Glutamatergic neuron (in vitro differentiated cells): ENCODE measurements at regions not wholly inside any gene's neighbourhood (a gene's known extent, or its start where the extent isn't known, plus 50 kb on each side); places are given as distances from the start of the nearest gene placed in this dataset.

ENCODE experiments used
- DNase-seq: peaks from one replicate; pipeline ENCODE4 v3.0.0; 2022
- H3K27ac Mint-ChIP-seq: one replicate; pipeline ENCODE4 v1.8.0; 2020; ENCODE audit warnings: mild to moderate bottlenecking, mixed read lengths, inconsistent platforms; ENCODE audit not compliant: unreplicated experiment
- H3K27me3 Mint-ChIP-seq: one replicate; pipeline ENCODE4 v1.8.0; 2020; ENCODE audit warnings: mild to moderate bottlenecking, moderate library complexity, mixed read lengths, inconsistent platforms; ENCODE audit not compliant: unreplicated experiment
- H3K36me3 Mint-ChIP-seq: one replicate; pipeline ENCODE4 v1.8.0; 2020; ENCODE audit warnings: mild to moderate bottlenecking, mixed read lengths, inconsistent platforms; ENCODE audit not compliant: unreplicated experiment
- H3K4me1 Mint-ChIP-seq: one replicate; pipeline ENCODE4 v1.8.0; 2020; ENCODE audit warnings: mild to moderate bottlenecking, low read depth, mixed read lengths, inconsistent platforms; ENCODE audit not compliant: unreplicated experiment
- H3K4me3 Mint-ChIP-seq: one replicate; pipeline ENCODE4 v1.8.0; 2020; ENCODE audit warnings: mild to moderate bottlenecking, mixed read lengths, inconsistent platforms; ENCODE audit not compliant: unreplicated experiment
- H3K9me3 Mint-ChIP-seq: one replicate; pipeline ENCODE4 v1.8.0; 2020; ENCODE audit warnings: mild to moderate bottlenecking, moderate library complexity, mixed read lengths, inconsistent platforms; ENCODE audit not compliant: unreplicated experiment
- TF ChIP-seq, protein P1 (sequence below): fragments of 200-600 bp; sonication (generic); IDR thresholded peaks from one replicate; pipeline ENCODE4 v1.5.0; 2021; ENCODE audit not compliant: partially characterized antibody, unreplicated experiment

DNA sequence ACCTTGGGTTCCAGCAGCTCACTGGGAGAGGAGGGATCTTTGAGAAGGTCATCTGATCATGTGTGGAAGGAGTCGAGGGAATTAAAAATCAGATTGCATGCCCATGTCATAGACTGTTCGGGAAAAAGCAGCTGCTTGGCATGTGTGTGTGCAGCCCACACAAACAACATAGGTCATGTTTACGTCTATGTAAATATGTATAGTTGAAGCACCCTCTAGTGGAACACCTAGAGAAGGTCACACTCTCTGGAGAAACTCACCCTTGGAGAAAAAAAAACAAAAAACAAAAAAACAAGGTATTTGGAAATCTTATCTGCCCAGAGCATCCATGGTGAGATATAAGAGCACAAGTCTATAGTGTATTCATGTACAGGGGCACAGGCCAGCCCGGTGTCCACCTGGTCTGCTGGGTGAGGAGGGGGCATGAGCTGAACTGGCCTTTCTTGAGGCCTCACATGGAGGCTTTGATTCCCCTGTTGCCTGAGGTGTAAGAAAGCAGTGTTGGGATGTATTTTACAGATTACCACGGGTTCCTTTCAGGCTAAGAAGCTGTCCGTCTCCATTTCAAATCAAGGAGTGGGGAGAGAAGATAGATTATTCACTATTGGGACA is 98.0 kb downstream of the NPY start:
- Mint-ChIP-seq H3K27ac (no peak overlapping the region), H3K27me3 (no peaks in the 10 kb centered on the region), H3K4me3 (no peak overlapping the region), H3K4me1 (peaks cover 3% of the 10 kb centered on the region), H3K9me3 (no peaks in the 10 kb centered on the region), H3K36me3 (no peaks in the 10 kb centered on the region)
- DNase-seq: no peak
- TF ChIP-seq, protein P1, sequence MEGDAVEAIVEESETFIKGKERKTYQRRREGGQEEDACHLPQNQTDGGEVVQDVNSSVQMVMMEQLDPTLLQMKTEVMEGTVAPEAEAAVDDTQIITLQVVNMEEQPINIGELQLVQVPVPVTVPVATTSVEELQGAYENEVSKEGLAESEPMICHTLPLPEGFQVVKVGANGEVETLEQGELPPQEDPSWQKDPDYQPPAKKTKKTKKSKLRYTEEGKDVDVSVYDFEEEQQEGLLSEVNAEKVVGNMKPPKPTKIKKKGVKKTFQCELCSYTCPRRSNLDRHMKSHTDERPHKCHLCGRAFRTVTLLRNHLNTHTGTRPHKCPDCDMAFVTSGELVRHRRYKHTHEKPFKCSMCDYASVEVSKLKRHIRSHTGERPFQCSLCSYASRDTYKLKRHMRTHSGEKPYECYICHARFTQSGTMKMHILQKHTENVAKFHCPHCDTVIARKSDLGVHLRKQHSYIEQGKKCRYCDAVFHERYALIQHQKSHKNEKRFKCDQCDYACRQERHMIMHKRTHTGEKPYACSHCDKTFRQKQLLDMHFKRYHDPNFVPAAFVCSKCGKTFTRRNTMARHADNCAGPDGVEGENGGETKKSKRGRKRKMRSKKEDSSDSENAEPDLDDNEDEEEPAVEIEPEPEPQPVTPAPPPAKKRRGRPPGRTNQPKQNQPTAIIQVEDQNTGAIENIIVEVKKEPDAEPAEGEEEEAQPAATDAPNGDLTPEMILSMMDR: peak; percentile 71

DNA sequence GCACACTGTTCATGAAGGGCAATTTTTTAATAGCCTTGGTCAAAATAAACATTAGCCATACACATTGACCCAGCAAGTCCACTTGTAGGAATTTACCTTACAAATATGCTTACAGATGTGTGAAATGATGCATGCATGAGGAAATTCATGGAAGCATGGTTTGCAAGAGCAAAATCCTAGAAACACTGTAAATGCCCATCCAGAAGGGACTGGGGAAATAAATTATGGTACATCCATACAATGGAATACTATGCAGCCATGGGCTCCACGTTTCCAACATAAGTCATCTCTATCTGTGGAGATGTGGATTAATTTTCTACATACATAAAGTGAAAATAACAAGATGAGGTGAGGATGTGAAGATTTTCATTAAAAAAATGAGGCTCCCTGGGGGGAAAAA is 99.1 kb downstream of the NPY start:
- TF ChIP-seq, protein P1: no peak
- Mint-ChIP-seq H3K9me3 (no peaks in the 10 kb centered on the region), H3K27ac (no peak overlapping the region), H3K4me1 (peaks cover 3% of the 10 kb centered on the region), H3K27me3 (no peaks in the 10 kb centered on the region), H3K36me3 (no peaks in the 10 kb centered on the region), H3K4me3 (no peak overlapping the region)
- no peak for DNase-seq

DNA sequence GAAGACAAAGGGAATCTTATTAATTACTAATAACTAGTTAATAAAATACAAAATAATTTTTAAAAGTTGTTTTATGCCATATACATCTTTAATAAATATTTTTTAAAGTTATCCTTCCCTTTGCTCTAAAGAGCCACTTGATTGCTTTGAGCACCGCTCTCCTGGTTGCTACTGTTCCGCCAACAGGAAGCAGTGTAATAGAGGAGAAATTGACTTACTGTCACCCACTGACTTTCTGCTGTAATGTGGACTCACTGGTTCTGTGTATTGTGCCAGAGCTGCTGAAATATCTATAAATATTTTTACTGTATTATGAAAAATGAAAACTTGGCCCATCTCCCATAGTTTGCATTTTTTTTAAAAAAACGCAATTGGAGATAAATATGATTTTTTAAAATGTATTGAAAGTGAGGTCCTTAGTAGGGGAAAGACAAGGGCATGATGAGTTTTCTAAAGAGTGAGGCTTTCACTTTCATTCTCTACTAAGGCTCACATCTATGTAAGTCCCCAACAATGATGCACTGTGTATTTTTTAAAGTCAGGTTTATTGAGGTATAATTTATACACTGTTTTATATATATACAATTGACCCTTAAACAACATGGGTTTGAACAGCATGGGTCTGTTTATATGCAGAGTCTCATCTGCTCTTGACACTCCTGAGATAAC is 100.5 kb downstream of the NPY start:
- TF ChIP-seq, protein P1: no peak
- no peak for DNase-seq
- Mint-ChIP-seq H3K9me3 (no peaks in the 10 kb centered on the region), H3K4me1 (peaks cover 3% of the 10 kb centered on the region), H3K4me3 (no peak overlapping the region), H3K27ac (no peak overlapping the region), H3K36me3 (no peaks in the 10 kb centered on the region), H3K27me3 (no peaks in the 10 kb centered on the region)

DNA sequence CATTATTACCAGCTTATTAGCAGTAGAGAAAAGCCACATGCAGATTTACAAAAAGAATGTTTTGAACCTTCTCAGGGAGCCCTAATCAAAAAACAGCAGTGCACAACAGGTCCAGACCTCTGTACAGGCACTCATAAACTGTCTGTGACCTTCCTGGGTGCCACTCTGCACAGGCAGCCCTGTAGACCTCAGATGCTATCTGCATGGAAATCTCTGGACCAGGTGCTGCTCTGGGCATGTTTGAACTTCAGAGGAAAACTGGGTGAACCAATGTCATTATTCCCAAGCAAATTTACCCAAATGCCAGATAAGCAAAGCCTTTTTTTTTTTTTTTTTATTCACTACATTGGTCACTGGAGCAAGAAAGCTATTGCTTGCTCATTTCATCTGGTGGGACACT is 104.2 kb downstream of the NPY start:
- no peaks in the 10 kb centered on the region for H3K36me3 Mint-ChIP-seq
- H3K9me3 Mint-ChIP-seq: no peaks in the 10 kb centered on the region
- H3K27me3 Mint-ChIP-seq: no peaks in the 10 kb centered on the region
- TF ChIP-seq, protein P1: no peak
- DNase-seq: no peak
- H3K4me3 Mint-ChIP-seq: no peak overlapping the region
- no peak overlapping the region for H3K27ac Mint-ChIP-seq
- H3K4me1 Mint-ChIP-seq: no peaks in the 10 kb centered on the region

DNA sequence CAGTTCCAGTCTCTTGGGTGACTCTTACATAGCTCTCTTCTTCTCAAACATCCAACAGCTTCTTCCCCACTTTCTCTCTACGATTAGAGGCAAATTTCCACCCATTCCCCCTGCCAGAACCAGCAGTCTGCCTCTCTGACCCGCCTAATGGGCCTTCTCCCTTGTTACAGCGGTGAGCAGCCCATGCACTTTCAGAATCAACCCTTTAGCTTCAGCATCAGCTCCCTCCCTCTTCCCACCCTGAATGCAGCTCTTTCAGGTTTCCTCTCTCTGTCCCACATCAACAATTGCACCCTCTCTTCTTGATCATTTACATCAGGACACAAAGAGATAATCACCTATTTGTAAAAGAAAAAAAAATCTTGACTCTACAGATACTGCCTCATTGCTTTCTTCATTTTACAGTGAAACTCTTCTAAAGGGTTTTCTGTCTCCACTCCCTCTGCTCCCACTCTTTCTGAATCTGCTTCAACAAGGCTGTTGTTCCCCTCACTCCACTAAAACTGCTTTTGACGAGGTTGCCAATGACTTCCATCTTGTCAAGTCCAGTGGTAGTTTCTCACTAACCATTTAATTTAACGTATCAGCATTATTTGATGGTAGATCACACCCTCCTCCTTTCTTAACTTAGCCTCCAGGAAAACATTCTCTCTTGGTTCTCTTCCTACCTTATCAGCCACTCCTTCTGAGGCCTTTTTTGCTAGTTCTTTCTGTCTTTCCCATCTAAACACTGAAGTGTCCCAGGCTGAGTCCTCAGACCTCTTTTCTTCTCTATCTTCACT is 106.6 kb downstream of the NPY start:
- H3K27ac Mint-ChIP-seq: no peak overlapping the region
- DNase-seq: no peak
- no peak overlapping the region for H3K4me3 Mint-ChIP-seq
- no peaks in the 10 kb centered on the region for H3K9me3 Mint-ChIP-seq
- no peaks in the 10 kb centered on the region for H3K36me3 Mint-ChIP-seq
- no peaks in the 10 kb centered on the region for H3K27me3 Mint-ChIP-seq
- TF ChIP-seq, protein P1: no peak
- no peaks in the 10 kb centered on the region for H3K4me1 Mint-ChIP-seq
